ENCODE measurements at regions not wholly inside any gene's neighbourhood (a gene's known extent, or its start where the extent isn't known, plus 50 kb on each side); places are given as distances from the start of the nearest gene placed in this dataset.

DNA sequence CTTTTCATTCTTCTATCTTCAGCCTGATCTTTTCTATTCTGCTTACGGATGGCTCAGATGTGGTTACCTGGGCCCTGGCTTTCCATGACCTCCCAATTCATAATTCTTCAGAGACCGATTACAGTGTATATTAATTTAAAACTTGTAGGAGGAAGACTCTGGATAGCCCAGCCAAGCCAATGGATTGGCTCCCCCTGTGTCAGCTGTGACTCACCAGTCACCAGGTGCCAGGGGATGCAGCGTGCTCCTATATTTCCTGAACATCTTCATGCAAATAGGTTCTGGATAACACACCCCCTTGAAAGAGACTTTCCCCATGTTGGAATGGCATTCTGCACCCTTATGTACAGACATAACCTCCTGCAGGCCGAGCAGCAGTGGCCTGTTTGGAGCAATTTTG lies 208.3 kb upstream of the WSCD1 start:
- FAIRE-seq (no peak), DNase-seq (ENCODE audit: insufficient read length) (no peak)
- TF ChIP-seq TAF1 (IDR thresholded peaks at IDR 0.05; ENCODE audit: borderline replicate concordance, low read depth, low read length) (no peak), POLR2A (IDR thresholded peaks at IDR 0.05; ENCODE audit: low read depth, low read length) (no peak), POLR2AphosphoS5 (IDR thresholded peaks at IDR 0.05; ENCODE audit: low read depth, low read length) (no peak)

DNA sequence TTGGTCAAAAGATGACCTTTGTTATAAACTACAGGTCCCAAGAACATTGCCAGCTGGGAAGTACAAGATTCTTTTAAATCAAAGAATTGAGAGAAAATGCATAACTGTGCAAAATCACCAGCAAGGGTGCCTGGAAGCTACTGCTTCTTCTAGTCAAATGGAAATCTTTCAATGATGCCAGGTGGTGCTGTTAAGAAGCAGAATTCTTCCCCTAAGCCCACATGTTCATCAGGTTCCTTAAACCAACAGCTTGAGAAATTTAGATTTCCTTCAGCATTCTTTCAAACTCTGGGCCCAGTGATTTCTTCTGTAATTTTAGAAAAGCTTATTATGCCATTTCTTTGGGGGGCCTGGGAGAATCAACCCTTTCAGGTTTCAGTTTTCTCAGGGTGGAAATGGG lies 207.8 kb upstream of the WSCD1 start:
- no peak for FAIRE-seq
- no peak for DNase-seq (ENCODE audit: insufficient read length)

DNA sequence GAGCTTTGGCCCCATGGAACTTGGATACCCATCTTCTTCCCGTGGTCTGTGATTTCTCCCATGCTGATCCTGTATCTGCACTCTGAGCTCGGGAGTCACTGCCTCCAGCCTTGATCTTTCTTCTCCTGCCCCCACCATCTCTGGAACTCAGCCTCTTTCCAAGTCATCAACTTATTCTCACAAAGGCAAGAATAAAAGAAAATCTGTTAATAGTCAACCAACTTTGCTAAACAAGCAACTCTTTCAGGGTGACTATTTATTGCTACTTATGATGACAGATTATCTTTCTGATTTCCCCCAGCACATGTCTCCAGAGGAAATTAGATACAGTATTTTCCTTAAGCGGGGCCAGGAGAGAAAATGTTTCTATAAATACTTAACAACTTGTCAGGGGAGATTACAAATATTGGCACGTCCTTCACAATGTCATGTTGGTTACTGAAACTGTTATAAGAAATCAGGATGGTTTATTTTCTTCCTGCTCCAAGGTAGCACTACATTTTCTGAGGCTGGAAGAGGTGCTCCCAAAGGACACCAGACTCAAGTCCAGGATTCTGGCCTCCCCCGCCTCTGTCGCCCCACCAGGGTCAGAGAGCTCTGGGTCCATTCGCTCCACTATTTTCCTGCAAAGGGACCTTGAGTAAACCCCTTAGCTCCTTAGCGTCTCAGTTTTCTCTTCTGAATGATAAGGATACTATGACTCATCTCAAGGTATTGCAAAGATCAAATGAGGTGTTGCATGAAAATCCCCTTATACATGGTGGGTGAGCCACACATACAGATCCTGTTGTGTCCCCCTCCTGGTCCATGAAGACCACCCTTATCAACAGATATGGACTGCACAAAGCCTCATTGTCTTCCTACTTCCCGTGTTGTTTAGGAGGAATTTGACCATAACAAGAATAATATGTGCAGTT lies 205.2 kb upstream of the WSCD1 start:
- TF ChIP-seq POLR2A (IDR thresholded peaks at IDR 0.05; ENCODE audit: low read depth, low read length) = no peak
- TF ChIP-seq TAF1 (IDR thresholded peaks at IDR 0.05; ENCODE audit: borderline replicate concordance, low read depth, low read length) = no peak
- TF ChIP-seq POLR2AphosphoS5 (IDR thresholded peaks at IDR 0.05; ENCODE audit: low read depth, low read length) = no peak
- DNase-seq (ENCODE audit: insufficient read length) (no peak), FAIRE-seq (no peak)

More for the DNA sequence above, 207.8 kb upstream of the WSCD1 start:
- TF ChIP-seq POLR2A (IDR thresholded peaks at IDR 0.05; ENCODE audit: low read depth, low read length) (no peak), TAF1 (IDR thresholded peaks at IDR 0.05; ENCODE audit: borderline replicate concordance, low read depth, low read length) (no peak), POLR2AphosphoS5 (IDR thresholded peaks at IDR 0.05; ENCODE audit: low read depth, low read length) (no peak)

DNA sequence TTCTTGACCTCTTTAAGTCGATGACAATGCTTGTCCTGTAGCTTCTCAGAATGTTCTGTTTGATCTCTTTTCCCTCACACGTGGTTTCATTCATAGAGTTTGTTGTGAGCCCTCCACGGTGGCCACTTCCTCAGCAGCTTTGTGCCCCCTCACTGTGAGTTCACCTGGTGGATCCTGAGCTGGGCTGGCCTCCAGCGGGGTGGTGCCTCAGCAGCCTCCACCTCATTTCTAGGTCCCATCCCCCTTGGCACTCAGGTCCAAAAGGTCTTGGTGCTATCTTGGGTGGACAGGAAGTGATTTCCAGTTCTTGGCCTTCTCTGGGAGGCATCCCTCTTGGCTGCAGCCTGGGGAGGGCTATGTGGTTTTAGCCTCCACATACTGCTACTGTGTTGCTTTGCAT lies 203.2 kb upstream of the WSCD1 start:
- no peak for FAIRE-seq
- no peak for TF ChIP-seq TAF1 (IDR thresholded peaks at IDR 0.05; ENCODE audit: borderline replicate concordance, low read depth, low read length)
- TF ChIP-seq POLR2AphosphoS5 (IDR thresholded peaks at IDR 0.05; ENCODE audit: low read depth, low read length) = no peak
- no peak for TF ChIP-seq POLR2A (IDR thresholded peaks at IDR 0.05; ENCODE audit: low read depth, low read length)

DNA sequence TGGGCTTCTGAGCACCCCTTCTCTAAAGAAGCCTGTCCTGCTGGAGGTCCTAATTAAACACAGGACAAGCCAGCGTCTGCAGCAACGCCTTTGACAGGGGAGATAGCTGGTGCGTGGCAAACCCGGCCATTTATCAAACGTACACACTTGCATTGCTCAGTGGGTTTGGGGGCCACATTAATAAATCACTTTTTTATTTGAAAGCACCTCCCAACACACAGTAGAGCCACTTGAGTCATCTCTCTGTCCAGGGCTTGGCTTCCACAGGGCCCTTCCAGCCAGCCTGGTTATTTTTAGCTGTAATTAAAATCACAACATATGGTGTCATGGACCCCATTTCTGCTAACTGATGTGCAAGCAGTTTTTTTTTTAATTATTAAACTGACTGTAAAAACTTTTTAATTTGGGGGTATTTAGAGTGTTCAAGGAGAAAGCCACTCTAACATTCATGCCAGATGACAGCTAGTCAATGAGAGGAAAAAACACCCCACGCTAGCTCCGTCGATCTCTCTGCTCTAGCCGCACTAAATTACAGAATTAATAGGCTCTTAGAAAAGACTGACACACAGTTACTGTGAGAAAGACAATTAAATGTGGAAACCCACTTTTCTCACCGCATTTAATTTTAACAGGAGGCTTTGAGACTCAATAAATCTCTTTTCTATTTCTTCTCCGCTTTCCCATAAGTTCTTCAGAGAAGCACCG lies 201.0 kb upstream of the WSCD1 start:
- TF ChIP-seq POLR2AphosphoS5 (IDR thresholded peaks at IDR 0.05; ENCODE audit: low read depth, low read length) (no peak), POLR2A (IDR thresholded peaks at IDR 0.05; ENCODE audit: low read depth, low read length) (no peak), TAF1 (IDR thresholded peaks at IDR 0.05; ENCODE audit: borderline replicate concordance, low read depth, low read length) (no peak)
- DNase-seq (ENCODE audit: insufficient read length) (no peak), FAIRE-seq (no peak)

More for the DNA sequence above, 203.2 kb upstream of the WSCD1 start:
- no peak for DNase-seq (ENCODE audit: insufficient read length)

DNA sequence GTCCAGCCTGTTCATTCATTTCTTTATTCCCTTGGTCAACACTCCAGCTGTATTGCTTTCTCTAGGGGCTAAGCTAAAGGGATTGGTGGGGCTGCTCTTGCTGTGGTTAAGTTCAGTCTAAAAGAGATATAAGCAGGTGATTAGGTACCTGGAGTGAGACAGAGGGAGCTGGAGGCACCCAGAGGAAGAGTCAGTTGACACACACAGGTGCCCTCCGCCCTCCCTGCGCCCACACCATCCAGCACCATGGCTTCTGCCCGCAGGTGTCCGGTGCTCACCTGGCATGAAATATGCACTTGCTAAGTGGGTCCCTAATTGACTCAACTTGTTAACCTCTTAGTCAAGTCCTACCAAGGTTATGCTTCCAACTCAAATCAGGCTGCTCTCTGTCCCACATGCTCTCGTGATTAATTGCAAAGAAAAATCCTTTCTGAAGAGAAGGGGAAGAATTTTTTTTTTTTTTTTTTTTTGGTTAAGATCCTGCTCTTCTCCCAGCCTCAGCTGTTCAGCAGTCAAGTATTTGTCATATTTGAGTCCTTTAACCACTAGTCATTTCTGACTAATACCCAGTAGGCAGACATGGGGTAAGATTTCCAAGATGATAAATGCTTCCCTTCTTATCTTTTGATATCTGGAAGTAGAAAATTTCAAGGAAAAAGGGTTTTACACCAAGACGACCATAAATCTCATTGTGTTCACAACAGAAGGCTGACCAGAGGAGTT lies 199.8 kb upstream of the WSCD1 start:
- DNase-seq (ENCODE audit: insufficient read length) (no peak), FAIRE-seq (no peak)
- TF ChIP-seq POLR2A (IDR thresholded peaks at IDR 0.05; ENCODE audit: low read depth, low read length) (no peak), TAF1 (IDR thresholded peaks at IDR 0.05; ENCODE audit: borderline replicate concordance, low read depth, low read length) (no peak), POLR2AphosphoS5 (IDR thresholded peaks at IDR 0.05; ENCODE audit: low read depth, low read length) (no peak)

DNA sequence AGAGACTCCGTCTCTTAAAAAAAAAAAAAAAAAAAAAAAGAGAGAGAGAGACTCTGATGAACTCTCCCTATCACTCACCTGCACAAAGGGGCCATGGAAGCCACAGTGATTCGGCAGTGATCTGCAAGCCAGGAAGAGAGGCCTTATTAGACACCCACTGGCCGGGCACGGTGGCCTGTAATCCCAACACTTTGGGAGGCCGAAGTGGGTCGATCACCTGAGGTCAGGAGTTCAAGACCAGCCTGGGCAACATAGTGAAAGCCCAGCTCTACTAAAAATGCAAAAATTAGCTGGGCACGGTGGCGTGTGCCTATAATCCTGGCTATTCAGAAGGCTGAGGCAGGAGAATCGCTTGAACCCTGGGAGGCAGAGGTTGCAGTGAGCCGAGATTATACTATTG lies 198.5 kb upstream of the WSCD1 start:
- TF ChIP-seq TAF1 (IDR thresholded peaks at IDR 0.05; ENCODE audit: borderline replicate concordance, low read depth, low read length) (no peak), POLR2A (IDR thresholded peaks at IDR 0.05; ENCODE audit: low read depth, low read length) (no peak), POLR2AphosphoS5 (IDR thresholded peaks at IDR 0.05; ENCODE audit: low read depth, low read length) (no peak)
- FAIRE-seq = no peak

DNA sequence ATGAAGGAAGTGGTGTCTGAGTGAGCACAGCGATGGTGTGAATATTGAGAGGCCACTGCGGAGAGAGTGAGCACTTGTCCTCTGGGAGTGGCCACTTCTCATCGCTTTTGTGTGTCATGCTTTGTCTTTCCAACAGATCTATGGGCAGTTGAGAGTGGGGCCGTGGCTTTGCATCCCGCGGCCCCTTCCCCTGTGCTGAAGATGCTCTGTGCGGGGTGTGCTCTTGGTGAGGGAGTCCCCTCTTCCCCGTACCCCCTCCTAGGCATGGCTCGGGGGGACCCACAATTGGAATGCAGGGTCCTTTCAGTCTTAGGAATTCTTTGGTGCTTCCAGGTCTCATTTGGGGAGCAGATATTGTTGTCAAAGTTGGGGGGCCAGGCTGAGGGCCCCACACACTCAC lies 197.3 kb upstream of the WSCD1 start:
- DNase-seq (ENCODE audit: insufficient read length) (no peak), FAIRE-seq (no peak)
- no peak for TF ChIP-seq POLR2AphosphoS5 (IDR thresholded peaks at IDR 0.05; ENCODE audit: low read depth, low read length)
- no peak for TF ChIP-seq POLR2A (IDR thresholded peaks at IDR 0.05; ENCODE audit: low read depth, low read length)
- TF ChIP-seq TAF1 (IDR thresholded peaks at IDR 0.05; ENCODE audit: borderline replicate concordance, low read depth, low read length) = no peak

More for the DNA sequence above, 198.5 kb upstream of the WSCD1 start:
- DNase-seq (ENCODE audit: insufficient read length) = no peak

DNA sequence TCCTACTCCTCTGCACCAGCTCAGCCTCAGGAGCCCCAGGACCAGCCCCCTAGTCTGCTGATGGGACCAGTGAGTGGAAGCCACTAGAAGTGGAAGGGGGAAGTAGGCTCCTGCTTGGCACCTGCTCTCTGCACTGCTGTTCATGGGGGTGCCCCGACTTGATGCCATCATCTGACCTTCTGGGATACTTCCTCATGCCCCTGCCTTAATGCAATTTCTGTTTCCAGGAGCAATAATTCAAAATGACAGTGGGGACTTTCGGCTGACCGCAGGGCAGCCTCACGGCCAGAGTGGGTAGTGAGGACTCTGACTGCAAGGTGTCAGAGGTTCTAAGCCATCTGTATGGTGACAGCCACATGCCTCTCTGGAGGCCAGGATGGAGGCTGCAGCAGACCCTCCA lies 196.4 kb upstream of the WSCD1 start:
- FAIRE-seq (no peak), DNase-seq (ENCODE audit: insufficient read length) (no peak)
- no peak for TF ChIP-seq POLR2AphosphoS5 (IDR thresholded peaks at IDR 0.05; ENCODE audit: low read depth, low read length)
- TF ChIP-seq POLR2A (IDR thresholded peaks at IDR 0.05; ENCODE audit: low read depth, low read length) = no peak
- no peak for TF ChIP-seq TAF1 (IDR thresholded peaks at IDR 0.05; ENCODE audit: borderline replicate concordance, low read depth, low read length)

DNA sequence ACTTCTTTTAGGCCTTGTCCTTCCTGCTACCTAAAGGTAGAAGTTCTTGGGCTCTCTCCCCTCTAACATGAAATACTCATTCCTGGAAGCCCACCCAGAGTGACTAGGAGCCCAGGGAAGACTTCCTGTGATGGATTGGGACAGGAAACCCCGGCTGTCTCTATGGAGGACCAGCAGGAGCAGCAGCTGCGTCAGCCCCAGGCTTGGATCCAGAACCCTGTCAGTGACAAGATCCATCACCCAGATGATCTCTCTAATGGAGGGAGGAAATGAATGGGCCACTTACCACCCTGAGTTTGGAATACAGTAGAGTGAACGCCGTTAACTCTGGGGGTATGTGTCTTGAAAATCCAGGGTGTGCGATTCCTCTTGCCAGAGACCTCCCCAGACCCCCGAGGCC lies 195.7 kb upstream of the WSCD1 start:
- DNase-seq (ENCODE audit: insufficient read length) (no peak), FAIRE-seq (no peak)
- no peak for TF ChIP-seq TAF1 (IDR thresholded peaks at IDR 0.05; ENCODE audit: borderline replicate concordance, low read depth, low read length)
- no peak for TF ChIP-seq POLR2AphosphoS5 (IDR thresholded peaks at IDR 0.05; ENCODE audit: low read depth, low read length)
- TF ChIP-seq POLR2A (IDR thresholded peaks at IDR 0.05; ENCODE audit: low read depth, low read length) = no peak

DNA sequence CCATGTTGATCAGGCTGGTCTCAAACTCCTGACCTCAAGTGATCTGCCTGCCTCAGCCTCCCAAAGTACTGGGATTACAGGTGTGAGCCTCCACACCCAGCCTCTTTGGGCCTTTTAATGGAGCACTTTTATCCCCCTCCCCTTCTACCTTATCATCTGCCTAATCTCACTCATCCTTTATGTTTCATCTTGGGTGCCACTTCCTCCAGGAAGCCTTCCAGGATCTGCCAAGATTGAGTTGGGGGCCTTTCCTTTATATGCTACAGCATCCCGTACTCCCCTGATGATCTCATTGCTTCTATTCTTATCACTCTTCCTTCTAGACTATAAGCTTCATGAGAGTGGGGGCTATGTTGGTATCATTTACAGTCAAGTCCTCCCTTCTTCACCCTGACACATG lies 192.8 kb upstream of the WSCD1 start:
- FAIRE-seq (no peak), DNase-seq (ENCODE audit: insufficient read length) (no peak)
- TF ChIP-seq POLR2A (IDR thresholded peaks at IDR 0.05; ENCODE audit: low read depth, low read length) = no peak
- no peak for TF ChIP-seq TAF1 (IDR thresholded peaks at IDR 0.05; ENCODE audit: borderline replicate concordance, low read depth, low read length)
- TF ChIP-seq POLR2AphosphoS5 (IDR thresholded peaks at IDR 0.05; ENCODE audit: low read depth, low read length) = no peak

Data from GM12892 (cell line).